Fibroblast of lung (primary cell): ENCODE measurements at regions not wholly inside any gene's neighbourhood (a gene's known extent, or its start where the extent isn't known, plus 50 kb on each side); places are given as distances from the start of the nearest gene placed in this dataset.
A peak's percentile ranks its signal among the peaks of the same experiment; 100 is the strongest.

ENCODE experiments used
- DNase-seq, 2 donors: peaks; one replicate each; pipeline versions ENCODE4 v3.0.0 to v3.0.0-alpha.2; 2010; ENCODE audit warnings: low read depth in 2 of 2
- H2AFZ ChIP-seq: 2 replicates; pipeline ENCODE4 v1.5.1; 2012; ENCODE audit warnings: low read length, control low read depth, inconsistent platforms
- H3K27ac ChIP-seq: 2 replicates; pipeline ENCODE4 v1.5.1; 2011; ENCODE audit warnings: low read length, control low read depth; ENCODE audit not compliant: insufficient read depth
- H3K27me3 ChIP-seq: 2 replicates; pipeline ENCODE4 v1.5.1; 2011; ENCODE audit warnings: mild to moderate bottlenecking, low read length; ENCODE audit not compliant: control insufficient read depth, insufficient read depth
- H3K36me3 ChIP-seq: 2 replicates; pipeline ENCODE4 v1.5.1; 2011; ENCODE audit warnings: low read length; ENCODE audit not compliant: control insufficient read depth, insufficient read depth
- H3K4me1 ChIP-seq: 2 replicates; pipeline ENCODE4 v1.5.1; 2011; ENCODE audit warnings: low read length; ENCODE audit not compliant: control insufficient read depth, insufficient read depth; ENCODE audit errors: extremely low read depth
- H3K4me2 ChIP-seq: 2 replicates; pipeline ENCODE4 v1.5.1; 2011; ENCODE audit warnings: low read length, control low read depth; ENCODE audit not compliant: insufficient read depth; ENCODE audit errors: extremely low read depth
- H3K4me3 ChIP-seq, 4 experiments: fragments of 200-600 bp in 1 of 4; sonication (generic) in 1 of 4; replicated peaks in 1 of 4; 2 replicates each; pipeline ENCODE4 v1.5.1; 2011 to 2016; ENCODE audit warnings: low read length in 4 of 4, low read depth in 3 of 4, mild to moderate bottlenecking in 3 of 4, control low read depth in 2 of 4, inconsistent platforms in 1 of 4, mixed read lengths in 1 of 4; ENCODE audit not compliant: insufficient read depth in 1 of 4; ENCODE audit errors: control extremely low read depth in 1 of 4
- H3K79me2 ChIP-seq: 2 replicates; pipeline ENCODE4 v1.5.1; 2012; ENCODE audit warnings: mild to moderate bottlenecking, low read length, inconsistent platforms; ENCODE audit not compliant: control insufficient read depth, insufficient read depth
- H3K9ac ChIP-seq: 2 replicates; pipeline ENCODE4 v1.5.1; 2011; ENCODE audit warnings: mild to moderate bottlenecking, low read length, control low read depth; ENCODE audit not compliant: insufficient read depth
- H3K9me3 ChIP-seq: 2 replicates; pipeline ENCODE4 v1.5.1; 2012; ENCODE audit warnings: low read depth, low read length; ENCODE audit not compliant: control insufficient read depth, insufficient read depth
- H4K20me1 ChIP-seq: 2 replicates; pipeline ENCODE4 v1.5.1; 2011; ENCODE audit warnings: low read length; ENCODE audit not compliant: control insufficient read depth, insufficient read depth; ENCODE audit errors: extremely low read depth
- CTCF ChIP-seq, 2 donors: IDR thresholded peaks in 1 of 2; conservative IDR thresholded peaks in 1 of 2; 1 replicate in 1 of 2; 2 replicates in 1 of 2; pipeline ENCODE4 v1.5.1; 2011 to 2012; ENCODE audit warnings: low read length in 2 of 2, control low read depth in 1 of 2, inconsistent platforms in 1 of 2, low read depth in 1 of 2, mild to moderate bottlenecking in 1 of 2
- EZH2 ChIP-seq: IDR thresholded peaks from 2 replicates; pipeline ENCODE4 v1.5.1; 2012; ENCODE audit warnings: low read length, control low read depth, mild to moderate bottlenecking; ENCODE audit errors: missing control alignments

- H3K9ac ChIP-seq: no peak overlapping the region
- H3K27ac ChIP-seq: no peak overlapping the region
- H3K27me3 ChIP-seq: no peaks in the 10 kb centered on the region
- no peaks in the 10 kb centered on the region for H3K9me3 ChIP-seq
- H2AFZ ChIP-seq: no peak overlapping the region
- H3K4me1 ChIP-seq: no peaks in the 10 kb centered on the region
- H3K36me3 ChIP-seq: no peaks in the 10 kb centered on the region
- no peak for TF ChIP-seq EZH2
- TF ChIP-seq CTCF (conservative IDR thresholded peaks at IDR 0.05 in 1 of 2, IDR thresholded peaks at IDR 0.05 in 1 of 2; ENCODE audit: low read depth in 1 of 2, low read length in 2 of 2): no peak
- no peak overlapping the region for H3K4me2 ChIP-seq
- no peaks in the 10 kb centered on the region for H4K20me1 ChIP-seq
- no peak for DNase-seq
- no peak overlapping the region for H3K4me3 ChIP-seq
- H3K79me2 ChIP-seq: no peaks in the 10 kb centered on the region
Observed at GRCh38 chr9:20208226-20208625, 414.1 kb downstream of the MLLT3 start.

- Histone ChIP-seq H3K27me3 (no peaks in the 10 kb centered on the region), H3K4me2 (no peak overlapping the region), H3K36me3 (no peaks in the 10 kb centered on the region), H3K4me3 (no peak overlapping the region), H3K9ac (no peak overlapping the region), H4K20me1 (no peaks in the 10 kb centered on the region), H2AFZ (no peak overlapping the region), H3K4me1 (no peaks in the 10 kb centered on the region), H3K79me2 (no peaks in the 10 kb centered on the region), H3K27ac (no peak overlapping the region), H3K9me3 (no peaks in the 10 kb centered on the region)
- DNase-seq: no peak
- TF ChIP-seq CTCF (conservative IDR thresholded peaks at IDR 0.05 in 1 of 2, IDR thresholded peaks at IDR 0.05 in 1 of 2; ENCODE audit: low read depth in 1 of 2, low read length in 2 of 2) (no peak), EZH2 (no peak)
Observed at GRCh38 chr9:20207176-20207575, 415.1 kb downstream of the MLLT3 start.

- Histone ChIP-seq H3K79me2 (no peaks in the 10 kb centered on the region), H3K4me2 (no peak overlapping the region), H3K36me3 (no peaks in the 10 kb centered on the region), H3K9me3 (no peaks in the 10 kb centered on the region), H3K27ac (no peak overlapping the region), H4K20me1 (no peaks in the 10 kb centered on the region), H3K27me3 (no peaks in the 10 kb centered on the region), H3K9ac (no peak overlapping the region), H3K4me1 (no peaks in the 10 kb centered on the region), H2AFZ (no peak overlapping the region), H3K4me3 (no peak overlapping the region)
- peak; percentile 19 to 48 for DNase-seq
- TF ChIP-seq CTCF (conservative IDR thresholded peaks at IDR 0.05 in 1 of 2, IDR thresholded peaks at IDR 0.05 in 1 of 2; ENCODE audit: low read depth in 1 of 2, low read length in 2 of 2) (no peak), EZH2 (no peak)
Observed at GRCh38 chr9:20205821-20206220, 416.5 kb downstream of the MLLT3 start.
